GM12892 (cell line): ENCODE measurements at regions not wholly inside any gene's neighbourhood (a gene's known extent, or its start where the extent isn't known, plus 50 kb on each side); places are given as distances from the start of the nearest gene placed in this dataset.

ENCODE experiments used
- POLR2A ChIP-seq: IDR thresholded peaks from 2 replicates; pipeline ENCODE4 v1.6.1; 2011; ENCODE audit warnings: low read depth, low read length, control low read depth
- POLR2AphosphoS5 ChIP-seq: IDR thresholded peaks from 2 replicates; pipeline ENCODE4 v1.6.1; 2011; ENCODE audit warnings: low read depth, low read length, control low read depth

DNA sequence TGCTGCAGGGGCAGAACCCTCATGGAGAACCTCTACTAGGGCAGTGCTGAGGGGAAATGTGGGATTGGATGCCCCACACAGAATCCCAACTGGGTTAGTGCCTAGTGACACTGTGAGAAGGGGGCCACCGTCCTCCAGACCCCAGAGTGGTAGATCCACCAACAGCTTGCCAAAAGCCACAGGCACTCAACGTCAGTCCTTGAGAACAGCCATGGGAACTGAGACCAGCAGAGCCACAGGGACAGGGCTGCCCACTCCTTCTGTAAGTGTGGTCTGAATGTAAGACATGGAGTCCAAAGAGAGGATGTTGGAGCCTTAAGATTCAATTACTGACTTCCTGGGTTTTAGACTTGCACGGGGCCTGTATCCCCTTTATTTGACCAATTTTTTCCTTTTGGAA lies 1451.5 kb downstream of the SI start:
- TF ChIP-seq POLR2A (no peak), POLR2AphosphoS5 (no peak)
